ENCODE measurements at regions not wholly inside any gene's neighbourhood (a gene's known extent, or its start where the extent isn't known, plus 50 kb on each side); places are given as distances from the start of the nearest gene placed in this dataset.

- no peak for TF ChIP-seq POLR2AphosphoS5 (IDR thresholded peaks at IDR 0.05)
- TF ChIP-seq CTCF (IDR thresholded peaks at IDR 0.05): no peak
- no peak for TF ChIP-seq EP300 (IDR thresholded peaks at IDR 0.05)
- ATAC-seq (ENCODE audit: low FRiP score in 2 of 2) (no peak), DNase-seq (no peak)
- Histone ChIP-seq H3K36me3 (no peaks in the 10 kb centered on the region), H3K4me3 (no peak overlapping the region), H3K9me3 (no peaks in the 10 kb centered on the region), H3K27me3 (no peaks in the 10 kb centered on the region), H3K4me1 (peaks cover 0 to 6% (median 0%) of the 10 kb centered on the region in 4 donors), H3K27ac (no peak overlapping the region)
- WGBS, 2 donors: 68 to 87% methylated on average over 2 to 4 of the region's 4 CpGs
Measured at GRCh38 chr2:217273162-217273561, 413.3 kb upstream of the TNP1 start.

GRCh38 chr2:217271813-217272212 is 411.9 kb upstream of the TNP1 start:
- Histone ChIP-seq H3K4me1 (no peaks in the 10 kb centered on the region), H3K36me3 (no peaks in the 10 kb centered on the region), H3K27me3 (no peaks in the 10 kb centered on the region), H3K27ac (no peak overlapping the region), H3K4me3 (no peak overlapping the region), H3K9me3 (no peaks in the 10 kb centered on the region)
- ATAC-seq (ENCODE audit: low FRiP score in 2 of 2): peak in 1 of 2 donors; percentile 35
- no peak for DNase-seq
- 83 to 89% methylated on average over 3 of the region's 3 CpGs for WGBS, 2 donors
- no peak for TF ChIP-seq POLR2AphosphoS5 (IDR thresholded peaks at IDR 0.05)
- no peak for TF ChIP-seq POLR2A (IDR thresholded peaks at IDR 0.05)
- TF ChIP-seq EP300 (IDR thresholded peaks at IDR 0.05): no peak
- no peak for TF ChIP-seq CTCF (IDR thresholded peaks at IDR 0.05)

- H3K9me3 ChIP-seq: no peaks in the 10 kb centered on the region
- H3K4me3 ChIP-seq: no peak overlapping the region
- ATAC-seq (ENCODE audit: low FRiP score in 2 of 2): no peak
- TF ChIP-seq CTCF (IDR thresholded peaks at IDR 0.05) (no peak), POLR2AphosphoS5 (IDR thresholded peaks at IDR 0.05) (no peak), POLR2A (IDR thresholded peaks at IDR 0.05) (no peak), EP300 (IDR thresholded peaks at IDR 0.05) (no peak)
- H3K27me3 ChIP-seq: no peaks in the 10 kb centered on the region
- 100% methylated on average over 1 of the region's 1 CpG for WGBS, 2 donors
- H3K27ac ChIP-seq: no peak overlapping the region
- no peaks in the 10 kb centered on the region for H3K36me3 ChIP-seq
- no peaks in the 10 kb centered on the region for H3K4me1 ChIP-seq
- DNase-seq: no peak
Measured at GRCh38 chr2:217270485-217271121, 410.7 kb upstream of the TNP1 start.

GRCh38 chr2:217269701-217270484 is 410.0 kb upstream of the TNP1 start:
- H3K27me3 ChIP-seq: no peaks in the 10 kb centered on the region
- no peaks in the 10 kb centered on the region for H3K4me1 ChIP-seq
- H3K4me3 ChIP-seq: no peak overlapping the region
- no peak overlapping the region for H3K27ac ChIP-seq
- DNase-seq (no peak), ATAC-seq (ENCODE audit: low FRiP score in 2 of 2) (no peak)
- no peaks in the 10 kb centered on the region for H3K9me3 ChIP-seq
- H3K36me3 ChIP-seq: no peaks in the 10 kb centered on the region
- no peak for TF ChIP-seq POLR2AphosphoS5 (IDR thresholded peaks at IDR 0.05)
- no peak for TF ChIP-seq EP300 (IDR thresholded peaks at IDR 0.05)
- no peak for TF ChIP-seq POLR2A (IDR thresholded peaks at IDR 0.05)
- no peak for TF ChIP-seq CTCF (IDR thresholded peaks at IDR 0.05)
- 55 to 69% methylated on average over 8 of the region's 8 CpGs for WGBS, 2 donors
